GM10266 (cell line): ENCODE measurements at regions not wholly inside any gene's neighbourhood (a gene's known extent, or its start where the extent isn't known, plus 50 kb on each side); places are given as distances from the start of the nearest gene placed in this dataset.

Source experiments
- DNase-seq: peaks from one replicate; pipeline ENCODE4 v3.0.0; 2012; ENCODE audit errors: extremely low spot score
- TF ChIP-seq, protein P1 (sequence below): IDR thresholded peaks from 2 replicates; pipeline ENCODE4 v1.5.1; 2012; ENCODE audit warnings: mild to moderate bottlenecking, low read depth; ENCODE audit not compliant: control insufficient read depth, insufficient read depth; ENCODE audit errors: missing control alignments

GRCh38 chr7:106524690-106525059 lies 136.3 kb downstream of the CCDC71L start:
- no peak for DNase-seq
- TF ChIP-seq, protein P1, sequence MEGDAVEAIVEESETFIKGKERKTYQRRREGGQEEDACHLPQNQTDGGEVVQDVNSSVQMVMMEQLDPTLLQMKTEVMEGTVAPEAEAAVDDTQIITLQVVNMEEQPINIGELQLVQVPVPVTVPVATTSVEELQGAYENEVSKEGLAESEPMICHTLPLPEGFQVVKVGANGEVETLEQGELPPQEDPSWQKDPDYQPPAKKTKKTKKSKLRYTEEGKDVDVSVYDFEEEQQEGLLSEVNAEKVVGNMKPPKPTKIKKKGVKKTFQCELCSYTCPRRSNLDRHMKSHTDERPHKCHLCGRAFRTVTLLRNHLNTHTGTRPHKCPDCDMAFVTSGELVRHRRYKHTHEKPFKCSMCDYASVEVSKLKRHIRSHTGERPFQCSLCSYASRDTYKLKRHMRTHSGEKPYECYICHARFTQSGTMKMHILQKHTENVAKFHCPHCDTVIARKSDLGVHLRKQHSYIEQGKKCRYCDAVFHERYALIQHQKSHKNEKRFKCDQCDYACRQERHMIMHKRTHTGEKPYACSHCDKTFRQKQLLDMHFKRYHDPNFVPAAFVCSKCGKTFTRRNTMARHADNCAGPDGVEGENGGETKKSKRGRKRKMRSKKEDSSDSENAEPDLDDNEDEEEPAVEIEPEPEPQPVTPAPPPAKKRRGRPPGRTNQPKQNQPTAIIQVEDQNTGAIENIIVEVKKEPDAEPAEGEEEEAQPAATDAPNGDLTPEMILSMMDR = no peak

DNA sequence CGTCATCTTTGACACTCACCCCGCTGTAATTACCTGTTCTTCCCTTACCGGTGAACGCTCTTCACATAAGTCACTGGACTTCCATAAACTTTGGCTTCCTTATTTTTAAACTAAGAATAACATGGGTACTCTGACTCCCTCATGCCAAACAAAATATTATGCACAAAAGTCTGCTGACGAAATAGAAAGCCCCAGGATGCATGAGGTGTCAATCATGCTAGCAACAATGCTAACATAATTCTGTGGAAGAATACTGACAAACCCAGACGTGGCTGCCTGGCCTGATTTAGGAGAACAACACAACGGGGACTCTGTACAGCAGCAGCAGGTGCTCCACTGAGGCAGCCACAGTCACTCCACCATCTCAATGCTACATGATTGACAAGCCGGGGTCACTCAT lies 137.5 kb downstream of the CCDC71L start:
- TF ChIP-seq, protein P1 = no peak
- no peak for DNase-seq

DNA sequence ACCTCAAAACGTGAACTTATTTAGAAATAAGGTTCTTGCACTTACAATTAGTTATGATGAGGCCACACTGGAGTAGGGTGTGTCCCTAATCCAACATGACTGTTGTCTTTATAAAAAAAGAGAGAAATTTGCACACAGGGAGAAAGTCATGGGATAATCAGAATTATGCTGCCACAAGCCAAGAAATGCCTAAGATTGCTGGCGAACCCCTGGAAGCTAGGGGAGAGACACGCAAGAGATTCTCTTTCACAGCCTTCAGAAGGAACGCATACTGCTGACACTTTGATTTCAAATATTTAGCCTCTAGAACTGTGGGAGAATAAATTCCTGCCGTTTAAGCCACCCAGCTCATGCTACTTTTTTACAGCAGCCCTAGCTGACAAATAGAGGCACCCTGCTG lies 138.3 kb downstream of the CCDC71L start:
- TF ChIP-seq, protein P1 = no peak
- no peak for DNase-seq

DNA sequence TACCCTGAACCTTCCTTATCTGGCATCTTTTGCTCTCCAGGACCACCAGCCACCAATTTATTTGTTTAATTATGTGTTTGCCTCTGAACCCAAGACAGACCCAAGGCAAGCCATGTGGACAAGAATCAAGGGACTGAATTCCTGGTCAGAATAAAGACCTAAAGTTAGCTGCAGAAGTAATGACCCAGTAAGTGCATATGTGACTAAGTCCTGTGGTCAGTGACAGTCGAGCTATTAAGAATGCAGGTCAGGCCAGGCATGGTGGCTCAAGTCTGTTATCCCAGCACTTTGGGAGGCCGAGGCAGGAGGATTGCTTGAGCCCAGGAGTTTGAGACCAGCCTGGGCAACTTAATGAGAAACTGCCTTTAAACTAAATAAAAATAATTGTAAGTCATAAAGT lies 139.4 kb downstream of the CCDC71L start:
- DNase-seq = no peak
- TF ChIP-seq, protein P1 = no peak

DNA sequence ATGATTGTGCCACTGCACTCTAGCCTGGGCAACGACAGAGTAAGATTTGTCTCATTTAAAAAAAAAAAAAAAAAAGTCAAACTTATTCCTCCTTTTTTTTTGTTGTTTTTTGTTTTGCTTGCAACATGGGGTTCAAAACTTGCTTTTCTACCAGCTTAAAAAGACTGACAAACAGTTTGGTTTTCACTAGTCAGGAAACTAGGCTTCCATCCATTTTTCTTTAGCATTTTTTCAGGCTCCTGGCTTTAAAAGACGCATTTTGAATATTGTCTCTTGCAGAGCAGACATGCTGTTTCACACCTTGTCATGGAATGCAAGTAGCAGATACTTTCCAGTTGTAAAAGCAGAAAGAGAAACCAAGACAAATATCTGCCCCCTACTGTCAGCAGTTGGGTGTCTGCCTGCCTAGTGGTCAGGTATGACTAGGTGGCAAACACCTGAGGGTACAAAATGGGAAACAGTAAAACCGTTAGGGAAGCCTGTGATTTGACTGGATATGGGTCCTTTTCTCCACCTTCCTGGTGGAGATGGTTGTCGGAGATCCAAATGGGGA lies 139.9 kb downstream of the CCDC71L start:
- TF ChIP-seq, protein P1 = peak; percentile 26
- DNase-seq = peak; percentile 13

- TF ChIP-seq, protein P1 = no peak
- no peak for DNase-seq
Measured at GRCh38 chr7:106518967-106519366, 142.0 kb downstream of the CCDC71L start.

DNA sequence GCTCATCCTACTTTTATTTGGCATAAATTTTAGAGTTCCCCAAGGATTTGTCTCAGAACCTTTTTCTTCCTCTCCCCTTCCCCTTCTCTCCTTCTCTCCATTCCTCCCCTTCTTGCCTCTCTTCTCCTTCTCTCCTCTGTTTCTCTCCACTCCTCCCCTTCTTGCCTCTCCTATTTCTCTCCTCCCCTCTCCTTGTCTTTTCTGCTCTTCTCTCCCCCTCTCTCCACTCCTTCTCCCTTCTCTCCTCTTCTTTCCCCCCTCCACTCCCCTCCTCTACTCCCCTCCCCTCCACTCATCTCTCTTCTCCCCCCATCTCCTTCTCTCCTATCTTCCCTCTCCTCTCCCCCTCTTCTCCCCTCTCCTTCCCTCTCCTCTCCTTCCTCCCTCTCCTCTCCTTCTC lies 142.7 kb downstream of the CCDC71L start:
- TF ChIP-seq, protein P1 = no peak
- no peak for DNase-seq
